Stimulated activated CD4-positive, alpha-beta T cell treated with anti-CD3 and anti-CD28 coated beads, Interleukin-15, amount 100 ng/mL, for 1 hour (primary cell): ENCODE measurements at regions not wholly inside any gene's neighbourhood (a gene's known extent, or its start where the extent isn't known, plus 50 kb on each side); places are given as distances from the start of the nearest gene placed in this dataset.
A peak's percentile ranks its signal among the peaks of the same experiment; 100 is the strongest.

Source experiments
- DNase-seq, 2 donors: peaks; one replicate each; pipeline ENCODE4 v3.0.0-alpha.2; 2020; ENCODE audit warnings: low read depth in 1 of 2, low spot score in 1 of 2

- no peak for DNase-seq
These were observed 82.9 kb downstream of the FAM43A start for GRCh38 chr3:194768586-194768985.

GRCh38 chr3:194769020-194769643 is 83.4 kb downstream of the FAM43A start:
- peak; percentile 73 to 82 for DNase-seq

GRCh38 chr3:194772241-194773000 is 86.7 kb downstream of the FAM43A start:
- no peak for DNase-seq

GRCh38 chr3:194773216-194773615 is 87.5 kb downstream of the FAM43A start:
- DNase-seq, result no peak

GRCh38 chr3:194773771-194774455 is 88.2 kb downstream of the FAM43A start:
- no peak for DNase-seq

- DNase-seq, result no peak
These were observed 89.6 kb downstream of the FAM43A start for GRCh38 chr3:194775266-194775665.

- no peak for DNase-seq
These were observed 90.0 kb downstream of the FAM43A start for GRCh38 chr3:194775731-194776130.

- DNase-seq, result no peak
These were observed 92.0 kb downstream of the FAM43A start for GRCh38 chr3:194777729-194778128.

- DNase-seq, result no peak
These were observed 94.1 kb downstream of the FAM43A start for GRCh38 chr3:194779729-194780224.

GRCh38 chr3:194780706-194781105 is 95.0 kb downstream of the FAM43A start:
- no peak for DNase-seq

GRCh38 chr3:194781617-194782016 is 95.9 kb downstream of the FAM43A start:
- no peak for DNase-seq

GRCh38 chr3:194782698-194783404 is 97.2 kb downstream of the FAM43A start:
- no peak for DNase-seq

GRCh38 chr3:194784361-194784760 is 98.7 kb downstream of the FAM43A start:
- DNase-seq, result no peak

GRCh38 chr3:194785315-194785714 is 99.6 kb downstream of the FAM43A start:
- no peak for DNase-seq

GRCh38 chr3:194787072-194787471 is 101.4 kb downstream of the FAM43A start:
- DNase-seq, result no peak

- no peak for DNase-seq
These were observed 102.0 kb downstream of the FAM43A start for GRCh38 chr3:194787650-194788049.

- DNase-seq, result no peak
These were observed 106.7 kb downstream of the FAM43A start for GRCh38 chr3:194792368-194792767.

GRCh38 chr3:194797555-194798250 is 112.0 kb downstream of the FAM43A start:
- DNase-seq, result no peak

GRCh38 chr3:194798486-194798885 is 112.8 kb downstream of the FAM43A start:
- no peak for DNase-seq

- DNase-seq, result no peak
These were observed 114.3 kb downstream of the FAM43A start for GRCh38 chr3:194800002-194800401.
